GM12892 (cell line): ENCODE measurements at regions not wholly inside any gene's neighbourhood (a gene's known extent, or its start where the extent isn't known, plus 50 kb on each side); places are given as distances from the start of the nearest gene placed in this dataset.

ENCODE experiments used
- POLR2A ChIP-seq: IDR thresholded peaks from 2 replicates; pipeline ENCODE4 v1.6.1; 2011; ENCODE audit warnings: low read depth, low read length, control low read depth
- POLR2AphosphoS5 ChIP-seq: IDR thresholded peaks from 2 replicates; pipeline ENCODE4 v1.6.1; 2011; ENCODE audit warnings: low read depth, low read length, control low read depth

GRCh38 chr18:75797046-75797445 is 369.5 kb upstream of the SMIM21 start:
- TF ChIP-seq POLR2AphosphoS5: no peak
- TF ChIP-seq POLR2A: no peak
